ENCODE measurements at regions not wholly inside any gene's neighbourhood (a gene's known extent, or its start where the extent isn't known, plus 50 kb on each side); places are given as distances from the start of the nearest gene placed in this dataset.

GRCh38 chr18:41064916-41065315, 890.1 kb upstream of the PIK3C3 start:
- TF ChIP-seq CTCF (conservative IDR thresholded peaks at IDR 0.05; ENCODE audit: low read length) (no peak), EZH2phosphoT487 (IDR thresholded peaks at IDR 0.05; ENCODE audit: borderline replicate concordance, low read depth, low read length) (no peak)
